HCT116 (cell line): ENCODE measurements at regions not wholly inside any gene's neighbourhood (a gene's known extent, or its start where the extent isn't known, plus 50 kb on each side); places are given as distances from the start of the nearest gene placed in this dataset.

ENCODE experiments used
- ATAC-seq: fragments of 200-7000 bp; cut with Tn5 transposase; 2 replicates; pipeline ENCODE4 v1.9.1; 2020; ENCODE audit warnings: mild to moderate bottlenecking, moderate library complexity
- BruUV-seq: library from RNA; stranded (reverse); fragments of 400-500 nt; replicated peaks from 2 replicates; lab custom pipeline; 2021; lab: Mats Ljungman, UMichigan
- CTCF ChIA-PET: fragments of 300-600 bp; sonication (Branson Sonifier 250); formaldehyde crosslinking; loops from one replicate; lab custom pipeline; 2021; ENCODE audit warnings: antibody characterized with exemption; lab: Charles Lee
- POLR2A ChIA-PET: fragments of 300-600, 350-600 bp; sonication (Branson Sonifier 250); formaldehyde crosslinking; loops from one replicate; lab custom pipeline; 2021; ENCODE audit warnings: antibody characterized with exemption; lab: Charles Lee
- RAD21 ChIA-PET, 2 experiments: fragments of 300-600 bp; sonication (Branson Sonifier 250); formaldehyde crosslinking; loops; one replicate each; lab custom pipeline; 2023; ENCODE audit warnings: low total read pairs in 2 of 2; ENCODE audit not compliant: uncharacterized antibody in 2 of 2, unreplicated experiment in 2 of 2, low non-redundant PET in 1 of 2; lab: Charles Lee
- DNase-seq: peaks from one replicate; pipeline ENCODE4 v3.0.0-alpha.2; 2010; ENCODE audit warnings: low read depth, low spot score
- H2AFZ ChIP-seq: fragments of 200-600 bp; shearing (Covaris generic), sonication (generic); 2 replicates; pipeline ENCODE4 v1.6.1; 2017; ENCODE audit warnings: low read depth, mixed run types, mixed read lengths, antibody characterized with exemption, low read length; ENCODE audit not compliant: poor library complexity, severe bottlenecking
- H3K27ac ChIP-seq: 2 replicates; pipeline ENCODE4 v1.5.1; 2012; ENCODE audit warnings: low read depth, low read length
- H3K27me3 ChIP-seq: fragments of 200-600 bp; sonication (generic); 2 replicates; pipeline ENCODE4 v1.6.1; 2016; ENCODE audit warnings: mixed run types, low read length, mixed read lengths; ENCODE audit not compliant: insufficient read depth
- H3K36me3 ChIP-seq, 2 experiments: fragments of 200-500 bp in 1 of 2; fragments of 200-600 bp in 1 of 2; sonication (Bioruptor generic) in 1 of 2; sonication (generic) in 1 of 2; 2 replicates each; pipeline versions ENCODE4 v1.5.1 to v1.6.1; 2014 to 2016; ENCODE audit warnings: low read length in 2 of 2, inconsistent platforms in 1 of 2, mixed read lengths in 1 of 2, mixed run types in 1 of 2; ENCODE audit not compliant: insufficient read depth in 2 of 2, control insufficient read depth in 1 of 2
- H3K4me1 ChIP-seq, 2 experiments: fragments of 200-600 bp in 1 of 2; sonication (generic) in 1 of 2; 2 replicates each; pipeline versions ENCODE4 v1.5.1 to v1.6.1; 2012 to 2017; ENCODE audit warnings: low read length in 2 of 2, inconsistent platforms in 1 of 2, mild to moderate bottlenecking in 1 of 2, mixed read lengths in 1 of 2, mixed run types in 1 of 2, moderate library complexity in 1 of 2; ENCODE audit not compliant: insufficient read depth in 2 of 2, control insufficient read depth in 1 of 2
- H3K4me2 ChIP-seq: fragments of 200-600 bp; sonication (generic); 2 replicates; pipeline ENCODE4 v1.6.1; 2017; ENCODE audit warnings: mixed run types, low read length, mixed read lengths
- H3K4me3 ChIP-seq, 2 experiments: fragments of 200-600 bp in 1 of 2; sonication (generic) in 1 of 2; replicated peaks in 1 of 2; 2 replicates each; pipeline ENCODE4 v1.5.1; 2011 to 2016; ENCODE audit warnings: low read length in 2 of 2, control low read depth in 1 of 2, low read depth in 1 of 2, mild to moderate bottlenecking in 1 of 2, mixed read lengths in 1 of 2, mixed run types in 1 of 2
- H3K79me2 ChIP-seq: fragments of 200-600 bp; sonication (generic); 2 replicates; pipeline ENCODE4 v1.6.1; 2017; ENCODE audit warnings: mild to moderate bottlenecking, mixed run types, low read length, moderate library complexity, mixed read lengths; ENCODE audit not compliant: insufficient read depth
- H3K9ac ChIP-seq: fragments of 200-600 bp; sonication (generic); 2 replicates; pipeline ENCODE4 v1.6.1; 2016; ENCODE audit warnings: low read length, mixed read lengths
- H3K9me2 ChIP-seq: fragments of 200-600 bp; sonication (generic), shearing (Covaris generic); 2 replicates; pipeline ENCODE4 v1.6.1; 2017; ENCODE audit warnings: mixed run types, mild to moderate bottlenecking, moderate library complexity; ENCODE audit not compliant: insufficient read depth
- H3K9me3 ChIP-seq, 2 experiments: fragments of 200-500 bp in 1 of 2; fragments of 200-600 bp in 1 of 2; sonication (Bioruptor generic) in 1 of 2; sonication (generic) in 1 of 2; 2 replicates each; pipeline ENCODE4 v1.6.1; 2014 to 2017; ENCODE audit warnings: low read length in 2 of 2, mixed read lengths in 2 of 2, inconsistent platforms in 1 of 2, low read depth in 1 of 2, mild to moderate bottlenecking in 1 of 2, mixed run types in 1 of 2, moderate library complexity in 1 of 2; ENCODE audit not compliant: control insufficient read depth in 1 of 2, insufficient read depth in 1 of 2
- H4K20me1 ChIP-seq: fragments of 200-600 bp; sonication (generic), shearing (Covaris generic); 2 replicates; pipeline ENCODE4 v1.6.1; 2017; ENCODE audit warnings: mixed run types, mild to moderate bottlenecking, moderate library complexity; ENCODE audit not compliant: insufficient read depth
- CBX3 ChIP-seq: IDR thresholded peaks from 2 replicates; pipeline ENCODE4 v1.6.1; 2012; ENCODE audit warnings: low read depth
- EZH2 ChIP-seq: fragments of 200-600 bp; sonication (generic); IDR thresholded peaks from 2 replicates; pipeline ENCODE4 v1.6.1; 2017; ENCODE audit warnings: antibody characterized with exemption, mixed run types
- EZH2phosphoT487 ChIP-seq: fragments of 200-600 bp; IDR thresholded peaks from 2 replicates; pipeline ENCODE4 v1.6.1; 2018; ENCODE audit warnings: antibody characterized with exemption, borderline replicate concordance
- FOSL1 ChIP-seq: IDR thresholded peaks from 2 replicates; pipeline ENCODE4 v1.6.1; 2012; ENCODE audit warnings: low read depth
- JUND ChIP-seq: IDR thresholded peaks from 2 replicates; pipeline ENCODE4 v1.6.1; 2012
- POLR2A ChIP-seq: IDR thresholded peaks from 2 replicates; pipeline ENCODE4 v1.7.0; 2011; ENCODE audit warnings: borderline replicate concordance; ENCODE audit not compliant: insufficient read depth, insufficient read length; ENCODE audit errors: extremely low read depth
- RAD21 ChIP-seq: IDR thresholded peaks from 2 replicates; pipeline ENCODE4 v1.6.1; 2012; ENCODE audit warnings: low read depth, mild to moderate bottlenecking
- REST ChIP-seq: IDR thresholded peaks from 2 replicates; pipeline ENCODE4 v1.6.1; 2012; ENCODE audit warnings: low read depth
- TCF7L2 ChIP-seq: IDR thresholded peaks from 2 replicates; pipeline ENCODE4 v1.7.0; 2011; ENCODE audit warnings: borderline replicate concordance, inconsistent platforms; ENCODE audit not compliant: insufficient read depth, insufficient read length; ENCODE audit errors: extremely low read depth
- YY1 ChIP-seq: IDR thresholded peaks from 2 replicates; pipeline ENCODE4 v1.6.1; 2011; ENCODE audit warnings: low read length, low read depth, moderate library complexity, mild to moderate bottlenecking; ENCODE audit not compliant: insufficient replicate concordance; ENCODE audit errors: extremely low read depth
- ZNF274 ChIP-seq: fragments of 200-500 bp; sonication (Bioruptor generic); IDR thresholded peaks from 2 replicates; pipeline ENCODE4 v1.6.1; 2014; ENCODE audit warnings: mild to moderate bottlenecking, low read depth, low read length, inconsistent platforms
- intact Hi-C: fragments of 100-400 bp; cut with micrococcal nuclease; formaldehyde crosslinking; loops from 2 replicates; pipeline ENCODE4 v1.10.0; 2022
- TF ChIP-seq, protein P1 (sequence below): IDR thresholded peaks from 2 replicates; pipeline ENCODE4 v1.6.1; 2012
- TF ChIP-seq, protein P2 (sequence below), 3 experiments: fragments of 200-600 bp in 1 of 3; sonication (generic) in 1 of 3; IDR thresholded peaks in 2 of 3; conservative IDR thresholded peaks in 1 of 3; 2 replicates each; pipeline ENCODE4 v1.5.1; 2012 to 2017; ENCODE audit warnings: low read depth in 2 of 3, low read length in 2 of 3, antibody characterized with exemption in 1 of 3, borderline replicate concordance in 1 of 3, control low read depth in 1 of 3, mild to moderate bottlenecking in 1 of 3, mixed read lengths in 1 of 3, mixed run types in 1 of 3, moderate library complexity in 1 of 3; ENCODE audit not compliant: insufficient read depth in 1 of 3
- TF ChIP-seq, protein P3 (sequence below): IDR thresholded peaks from 2 replicates; pipeline ENCODE4 v1.6.1; 2011; ENCODE audit warnings: mild to moderate bottlenecking, low read length, moderate library complexity; ENCODE audit not compliant: insufficient replicate concordance; ENCODE audit errors: extremely low read depth

DNA sequence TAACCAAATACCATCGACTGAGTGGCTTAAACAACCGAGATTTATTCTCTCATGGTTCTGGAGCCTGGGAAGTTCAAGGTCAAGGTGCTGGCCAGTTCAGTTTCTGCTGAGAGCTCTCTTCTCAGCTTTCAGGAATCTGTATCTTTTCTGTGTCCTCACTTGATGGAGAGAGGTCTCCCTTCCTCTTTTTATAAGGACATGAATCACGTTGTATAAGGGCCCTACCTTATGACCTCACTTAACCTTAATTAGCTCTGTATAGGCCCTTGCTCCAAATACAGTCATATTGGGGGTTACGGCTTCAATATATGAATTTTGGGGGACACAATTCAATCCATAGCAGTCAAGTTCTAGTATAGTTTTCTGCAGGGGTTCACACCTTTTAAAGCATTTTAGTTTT is 135.2 kb upstream of the ADO start:
- Histone ChIP-seq H3K4me1 (no peaks in the 10 kb centered on the region), H3K4me3 (no peak overlapping the region), H3K79me2 (no peaks in the 10 kb centered on the region), H4K20me1 (no peaks in the 10 kb centered on the region), H3K9ac (no peak overlapping the region), H3K4me2 (no peak overlapping the region), H3K9me2 (no peaks in the 10 kb centered on the region), H3K9me3 (no peaks in the 10 kb centered on the region), H2AFZ (no peak overlapping the region), H3K36me3 (no peaks in the 10 kb centered on the region), H3K27ac (no peak overlapping the region), H3K27me3 (no peaks in the 10 kb centered on the region)
- DNase-seq (no peak), ATAC-seq (no peak)
- intact Hi-C loops: no loop called here
- no TSS peak for BruUV-seq
- ChIA-PET CTCF (interaction anchor here (0.8 kb wide), 1 partner anchor 59 kb away, joined by 3 read pairs; no protein-coding TSS in a partner anchor), POLR2A (no interaction called here), RAD21 (no interaction called here)
- TF ChIP-seq ZNF274 (no peak), JUND (no peak), YY1 (no peak), EZH2 (no peak), RAD21 (no peak), POLR2A (no peak), FOSL1 (no peak), EZH2phosphoT487 (no peak), TCF7L2 (no peak), REST (no peak), CBX3 (no peak)
- TF ChIP-seq, protein P1, sequence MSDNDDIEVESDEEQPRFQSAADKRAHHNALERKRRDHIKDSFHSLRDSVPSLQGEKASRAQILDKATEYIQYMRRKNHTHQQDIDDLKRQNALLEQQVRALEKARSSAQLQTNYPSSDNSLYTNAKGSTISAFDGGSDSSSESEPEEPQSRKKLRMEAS: no peak
- TF ChIP-seq, protein P2, sequence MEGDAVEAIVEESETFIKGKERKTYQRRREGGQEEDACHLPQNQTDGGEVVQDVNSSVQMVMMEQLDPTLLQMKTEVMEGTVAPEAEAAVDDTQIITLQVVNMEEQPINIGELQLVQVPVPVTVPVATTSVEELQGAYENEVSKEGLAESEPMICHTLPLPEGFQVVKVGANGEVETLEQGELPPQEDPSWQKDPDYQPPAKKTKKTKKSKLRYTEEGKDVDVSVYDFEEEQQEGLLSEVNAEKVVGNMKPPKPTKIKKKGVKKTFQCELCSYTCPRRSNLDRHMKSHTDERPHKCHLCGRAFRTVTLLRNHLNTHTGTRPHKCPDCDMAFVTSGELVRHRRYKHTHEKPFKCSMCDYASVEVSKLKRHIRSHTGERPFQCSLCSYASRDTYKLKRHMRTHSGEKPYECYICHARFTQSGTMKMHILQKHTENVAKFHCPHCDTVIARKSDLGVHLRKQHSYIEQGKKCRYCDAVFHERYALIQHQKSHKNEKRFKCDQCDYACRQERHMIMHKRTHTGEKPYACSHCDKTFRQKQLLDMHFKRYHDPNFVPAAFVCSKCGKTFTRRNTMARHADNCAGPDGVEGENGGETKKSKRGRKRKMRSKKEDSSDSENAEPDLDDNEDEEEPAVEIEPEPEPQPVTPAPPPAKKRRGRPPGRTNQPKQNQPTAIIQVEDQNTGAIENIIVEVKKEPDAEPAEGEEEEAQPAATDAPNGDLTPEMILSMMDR (IDR thresholded peaks at IDR 0.05 in 2 of 3, conservative IDR thresholded peaks at IDR 0.05 in 1 of 3; ENCODE audit: borderline replicate concordance in 1 of 3, insufficient read depth in 1 of 3, low read depth in 2 of 3, low read length in 2 of 3): no peak
- TF ChIP-seq, protein P3, sequence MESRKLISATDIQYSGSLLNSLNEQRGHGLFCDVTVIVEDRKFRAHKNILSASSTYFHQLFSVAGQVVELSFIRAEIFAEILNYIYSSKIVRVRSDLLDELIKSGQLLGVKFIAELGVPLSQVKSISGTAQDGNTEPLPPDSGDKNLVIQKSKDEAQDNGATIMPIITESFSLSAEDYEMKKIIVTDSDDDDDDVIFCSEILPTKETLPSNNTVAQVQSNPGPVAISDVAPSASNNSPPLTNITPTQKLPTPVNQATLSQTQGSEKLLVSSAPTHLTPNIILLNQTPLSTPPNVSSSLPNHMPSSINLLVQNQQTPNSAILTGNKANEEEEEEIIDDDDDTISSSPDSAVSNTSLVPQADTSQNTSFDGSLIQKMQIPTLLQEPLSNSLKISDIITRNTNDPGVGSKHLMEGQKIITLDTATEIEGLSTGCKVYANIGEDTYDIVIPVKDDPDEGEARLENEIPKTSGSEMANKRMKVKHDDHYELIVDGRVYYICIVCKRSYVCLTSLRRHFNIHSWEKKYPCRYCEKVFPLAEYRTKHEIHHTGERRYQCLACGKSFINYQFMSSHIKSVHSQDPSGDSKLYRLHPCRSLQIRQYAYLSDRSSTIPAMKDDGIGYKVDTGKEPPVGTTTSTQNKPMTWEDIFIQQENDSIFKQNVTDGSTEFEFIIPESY: no peak
